B cell (primary cell): ENCODE measurements at regions not wholly inside any gene's neighbourhood (a gene's known extent, or its start where the extent isn't known, plus 50 kb on each side); places are given as distances from the start of the nearest gene placed in this dataset.

ENCODE experiments used
- EZH2 ChIP-seq: IDR thresholded peaks from 2 replicates; pipeline ENCODE4 v1.6.1; 2012; ENCODE audit warnings: borderline replicate concordance, low read depth, mild to moderate bottlenecking, moderate library complexity, low read length; ENCODE audit not compliant: insufficient read depth, poor library complexity, severe bottlenecking
- TF ChIP-seq, protein P1 (sequence below): fragments of 200-600 bp; IDR thresholded peaks from one replicate; pipeline ENCODE4 v1.8.0; 2022; ENCODE audit warnings: antibody characterized with exemption, mild to moderate bottlenecking

DNA sequence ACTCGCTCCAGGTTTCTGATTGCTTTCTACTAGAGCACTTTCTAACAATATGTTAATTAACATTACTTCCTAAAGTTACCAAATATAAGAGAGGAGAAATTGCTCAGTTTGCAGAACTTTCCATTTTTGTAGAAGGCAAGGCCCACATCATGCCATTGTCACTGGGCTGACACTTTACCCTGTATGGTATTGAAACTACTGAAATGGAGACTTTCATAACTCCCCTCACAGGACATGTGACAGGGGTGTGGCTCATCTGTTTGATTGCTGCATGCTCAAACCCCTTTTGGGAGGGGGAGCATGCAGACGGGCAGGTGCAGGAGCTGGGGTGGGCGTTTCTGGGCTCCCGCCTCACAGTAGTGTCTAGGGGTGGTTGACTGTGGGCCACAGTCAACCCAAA lies 206.3 kb upstream of the GHR start:
- no peak for TF ChIP-seq EZH2
- TF ChIP-seq, protein P1, sequence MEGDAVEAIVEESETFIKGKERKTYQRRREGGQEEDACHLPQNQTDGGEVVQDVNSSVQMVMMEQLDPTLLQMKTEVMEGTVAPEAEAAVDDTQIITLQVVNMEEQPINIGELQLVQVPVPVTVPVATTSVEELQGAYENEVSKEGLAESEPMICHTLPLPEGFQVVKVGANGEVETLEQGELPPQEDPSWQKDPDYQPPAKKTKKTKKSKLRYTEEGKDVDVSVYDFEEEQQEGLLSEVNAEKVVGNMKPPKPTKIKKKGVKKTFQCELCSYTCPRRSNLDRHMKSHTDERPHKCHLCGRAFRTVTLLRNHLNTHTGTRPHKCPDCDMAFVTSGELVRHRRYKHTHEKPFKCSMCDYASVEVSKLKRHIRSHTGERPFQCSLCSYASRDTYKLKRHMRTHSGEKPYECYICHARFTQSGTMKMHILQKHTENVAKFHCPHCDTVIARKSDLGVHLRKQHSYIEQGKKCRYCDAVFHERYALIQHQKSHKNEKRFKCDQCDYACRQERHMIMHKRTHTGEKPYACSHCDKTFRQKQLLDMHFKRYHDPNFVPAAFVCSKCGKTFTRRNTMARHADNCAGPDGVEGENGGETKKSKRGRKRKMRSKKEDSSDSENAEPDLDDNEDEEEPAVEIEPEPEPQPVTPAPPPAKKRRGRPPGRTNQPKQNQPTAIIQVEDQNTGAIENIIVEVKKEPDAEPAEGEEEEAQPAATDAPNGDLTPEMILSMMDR = no peak
